PC-9 (cell line): ENCODE measurements at regions not wholly inside any gene's neighbourhood (a gene's known extent, or its start where the extent isn't known, plus 50 kb on each side); places are given as distances from the start of the nearest gene placed in this dataset.

Source experiments
- EZH2 ChIP-seq: fragments of 200-600 bp; sonication (generic); IDR thresholded peaks from 2 replicates; pipeline ENCODE4 v1.8.0; 2017; ENCODE audit warnings: antibody characterized with exemption, low read depth
- TF ChIP-seq, protein P1 (sequence below): fragments of 200-600 bp; sonication (generic); conservative IDR thresholded peaks from 2 replicates; pipeline ENCODE4 v1.6.1; 2017; ENCODE audit warnings: mixed run types, antibody characterized with exemption, mild to moderate bottlenecking, moderate library complexity

DNA sequence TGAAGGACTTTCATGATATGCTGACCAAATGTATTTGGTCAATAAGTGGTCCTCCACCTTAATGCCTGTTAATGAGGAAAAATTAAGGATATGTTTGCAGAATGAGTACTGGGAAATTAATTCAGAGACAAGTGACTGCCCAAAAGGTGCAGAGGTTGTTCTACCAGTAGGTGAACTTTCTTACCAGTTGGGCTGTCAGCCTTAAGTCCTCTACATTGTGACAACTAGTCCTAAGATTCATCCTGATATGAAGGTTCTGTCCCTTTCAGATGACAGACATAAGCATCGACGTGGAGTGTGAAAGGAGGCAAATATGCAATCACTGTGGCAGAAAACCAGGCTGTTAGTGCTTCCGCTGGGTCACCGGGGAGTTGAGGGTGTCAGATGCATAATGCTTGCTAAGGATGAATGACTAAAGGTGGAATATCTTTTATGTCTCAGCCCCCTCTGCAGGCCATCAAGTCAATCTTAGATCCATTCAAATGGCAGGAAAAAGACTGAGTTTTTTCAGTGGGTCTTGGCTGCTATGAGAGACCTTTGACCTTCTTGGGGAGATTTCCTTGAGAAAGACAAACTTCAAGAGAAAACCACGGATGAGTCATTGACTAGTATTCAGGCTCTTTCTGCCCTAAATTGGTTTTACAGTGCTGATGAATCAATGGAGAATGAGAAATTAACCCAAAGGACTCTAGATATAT, 226.0 kb downstream of the TPBG start:
- TF ChIP-seq, protein P1, sequence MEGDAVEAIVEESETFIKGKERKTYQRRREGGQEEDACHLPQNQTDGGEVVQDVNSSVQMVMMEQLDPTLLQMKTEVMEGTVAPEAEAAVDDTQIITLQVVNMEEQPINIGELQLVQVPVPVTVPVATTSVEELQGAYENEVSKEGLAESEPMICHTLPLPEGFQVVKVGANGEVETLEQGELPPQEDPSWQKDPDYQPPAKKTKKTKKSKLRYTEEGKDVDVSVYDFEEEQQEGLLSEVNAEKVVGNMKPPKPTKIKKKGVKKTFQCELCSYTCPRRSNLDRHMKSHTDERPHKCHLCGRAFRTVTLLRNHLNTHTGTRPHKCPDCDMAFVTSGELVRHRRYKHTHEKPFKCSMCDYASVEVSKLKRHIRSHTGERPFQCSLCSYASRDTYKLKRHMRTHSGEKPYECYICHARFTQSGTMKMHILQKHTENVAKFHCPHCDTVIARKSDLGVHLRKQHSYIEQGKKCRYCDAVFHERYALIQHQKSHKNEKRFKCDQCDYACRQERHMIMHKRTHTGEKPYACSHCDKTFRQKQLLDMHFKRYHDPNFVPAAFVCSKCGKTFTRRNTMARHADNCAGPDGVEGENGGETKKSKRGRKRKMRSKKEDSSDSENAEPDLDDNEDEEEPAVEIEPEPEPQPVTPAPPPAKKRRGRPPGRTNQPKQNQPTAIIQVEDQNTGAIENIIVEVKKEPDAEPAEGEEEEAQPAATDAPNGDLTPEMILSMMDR = peak; percentile 42; the same call in 1 of the 2 replicates
- TF ChIP-seq EZH2 = no peak
